ENCODE measurements at regions not wholly inside any gene's neighbourhood (a gene's known extent, or its start where the extent isn't known, plus 50 kb on each side); places are given as distances from the start of the nearest gene placed in this dataset.

DNA sequence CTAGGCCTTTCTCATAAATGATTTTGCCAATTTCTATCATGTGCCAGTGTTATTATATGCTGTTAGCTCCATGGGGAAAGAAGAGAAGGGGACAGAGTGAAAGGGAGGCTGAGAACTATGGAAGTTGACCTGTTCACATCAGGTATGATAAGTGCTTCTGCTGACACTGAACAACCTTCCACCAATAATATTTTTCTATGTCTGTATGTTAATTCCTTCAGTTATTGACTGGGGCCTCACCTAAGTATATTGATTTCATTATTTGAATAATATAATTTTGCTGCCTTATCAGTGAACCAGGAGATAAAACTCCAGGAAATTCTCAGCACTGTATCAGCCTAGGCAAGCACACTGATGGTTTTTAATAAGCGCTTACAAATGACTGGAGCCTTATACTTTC lies 262.8 kb downstream of the SNCA start:
- TF ChIP-seq, protein P1, sequence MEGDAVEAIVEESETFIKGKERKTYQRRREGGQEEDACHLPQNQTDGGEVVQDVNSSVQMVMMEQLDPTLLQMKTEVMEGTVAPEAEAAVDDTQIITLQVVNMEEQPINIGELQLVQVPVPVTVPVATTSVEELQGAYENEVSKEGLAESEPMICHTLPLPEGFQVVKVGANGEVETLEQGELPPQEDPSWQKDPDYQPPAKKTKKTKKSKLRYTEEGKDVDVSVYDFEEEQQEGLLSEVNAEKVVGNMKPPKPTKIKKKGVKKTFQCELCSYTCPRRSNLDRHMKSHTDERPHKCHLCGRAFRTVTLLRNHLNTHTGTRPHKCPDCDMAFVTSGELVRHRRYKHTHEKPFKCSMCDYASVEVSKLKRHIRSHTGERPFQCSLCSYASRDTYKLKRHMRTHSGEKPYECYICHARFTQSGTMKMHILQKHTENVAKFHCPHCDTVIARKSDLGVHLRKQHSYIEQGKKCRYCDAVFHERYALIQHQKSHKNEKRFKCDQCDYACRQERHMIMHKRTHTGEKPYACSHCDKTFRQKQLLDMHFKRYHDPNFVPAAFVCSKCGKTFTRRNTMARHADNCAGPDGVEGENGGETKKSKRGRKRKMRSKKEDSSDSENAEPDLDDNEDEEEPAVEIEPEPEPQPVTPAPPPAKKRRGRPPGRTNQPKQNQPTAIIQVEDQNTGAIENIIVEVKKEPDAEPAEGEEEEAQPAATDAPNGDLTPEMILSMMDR (IDR thresholded peaks at IDR 0.05; ENCODE audit: low read depth, low read length) = no peak
- TF ChIP-seq EZH2phosphoT487 (IDR thresholded peaks at IDR 0.05; ENCODE audit: low read depth) = no peak
